ENCODE measurements at regions not wholly inside any gene's neighbourhood (a gene's known extent, or its start where the extent isn't known, plus 50 kb on each side); places are given as distances from the start of the nearest gene placed in this dataset.

DNA sequence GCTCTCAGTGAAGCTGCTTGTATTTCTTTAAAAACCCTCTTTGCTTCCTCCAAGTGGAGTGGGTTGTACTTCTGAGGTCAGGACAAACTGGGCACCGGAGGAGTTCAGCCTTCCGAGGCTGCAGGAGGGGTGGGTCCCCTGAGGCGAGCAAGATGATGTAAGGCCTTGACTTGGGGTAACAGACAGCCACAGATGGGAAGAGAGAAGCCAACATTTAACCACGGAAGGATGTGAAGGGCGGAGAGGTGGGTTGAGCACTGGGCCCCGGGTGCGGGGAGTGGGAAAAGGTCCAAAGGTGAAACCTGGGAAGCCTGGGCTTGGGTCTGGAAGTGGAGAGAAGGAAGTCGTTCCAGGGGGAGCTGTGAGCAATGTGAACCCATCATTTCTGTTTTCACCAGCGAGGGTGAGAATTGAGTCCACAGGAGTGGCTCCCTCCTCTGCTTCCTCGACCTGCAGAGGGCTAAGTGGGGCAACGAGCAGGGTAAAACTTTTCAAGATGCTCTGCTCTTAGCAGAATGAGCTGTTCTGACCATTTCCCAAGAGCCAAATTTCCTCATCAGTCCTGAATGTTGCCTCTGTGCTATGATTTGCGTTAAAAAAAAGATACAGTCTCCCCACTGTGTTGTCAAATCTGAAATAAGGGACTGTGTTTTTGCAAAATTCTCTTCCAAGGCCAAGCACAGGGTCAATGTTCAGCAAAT is 137.7 kb upstream of the CRHR1 start:
- no peaks in the 10 kb centered on the region for H3K9me3 Mint-ChIP-seq
- DNase-seq: no peak
- Histone ChIP-seq H3K9me3 (ENCODE audit: control insufficient read depth, low read length) (no peaks in the 10 kb centered on the region), H3K4me1 (ENCODE audit: control insufficient read depth, insufficient read depth, low read length) (no peaks in the 10 kb centered on the region), H3K36me3 (ENCODE audit: control insufficient read depth, insufficient read depth, low read length) (no peaks in the 10 kb centered on the region), H3K27ac (ENCODE audit: low read depth, low read length) (no peak overlapping the region), H3K9ac (ENCODE audit: extremely low read depth, low read length, poor library complexity, severe bottlenecking) (no peak overlapping the region), H3K4me3 (ENCODE audit: low read length) (no peak overlapping the region), H3K27me3 (ENCODE audit: control insufficient read depth, insufficient read depth, low read length, poor library complexity, severe bottlenecking) (no peaks in the 10 kb centered on the region)
- H3K4me3 Mint-ChIP-seq: no peak overlapping the region
- H3K36me3 Mint-ChIP-seq (ENCODE audit: low read depth): no peaks in the 10 kb centered on the region
- WGBS, 2 experiments (ENCODE audit: insufficient coverage in 1 of 2, insufficient read length in 1 of 2): 74 to 79% methylated on average over 5 to 12 of the region's 12 CpGs
- TF ChIP-seq, protein P1, sequence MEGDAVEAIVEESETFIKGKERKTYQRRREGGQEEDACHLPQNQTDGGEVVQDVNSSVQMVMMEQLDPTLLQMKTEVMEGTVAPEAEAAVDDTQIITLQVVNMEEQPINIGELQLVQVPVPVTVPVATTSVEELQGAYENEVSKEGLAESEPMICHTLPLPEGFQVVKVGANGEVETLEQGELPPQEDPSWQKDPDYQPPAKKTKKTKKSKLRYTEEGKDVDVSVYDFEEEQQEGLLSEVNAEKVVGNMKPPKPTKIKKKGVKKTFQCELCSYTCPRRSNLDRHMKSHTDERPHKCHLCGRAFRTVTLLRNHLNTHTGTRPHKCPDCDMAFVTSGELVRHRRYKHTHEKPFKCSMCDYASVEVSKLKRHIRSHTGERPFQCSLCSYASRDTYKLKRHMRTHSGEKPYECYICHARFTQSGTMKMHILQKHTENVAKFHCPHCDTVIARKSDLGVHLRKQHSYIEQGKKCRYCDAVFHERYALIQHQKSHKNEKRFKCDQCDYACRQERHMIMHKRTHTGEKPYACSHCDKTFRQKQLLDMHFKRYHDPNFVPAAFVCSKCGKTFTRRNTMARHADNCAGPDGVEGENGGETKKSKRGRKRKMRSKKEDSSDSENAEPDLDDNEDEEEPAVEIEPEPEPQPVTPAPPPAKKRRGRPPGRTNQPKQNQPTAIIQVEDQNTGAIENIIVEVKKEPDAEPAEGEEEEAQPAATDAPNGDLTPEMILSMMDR (conservative IDR thresholded peaks at IDR 0.05): peak; percentile 29
- H3K4me1 Mint-ChIP-seq: no peaks in the 10 kb centered on the region
- H3K27ac Mint-ChIP-seq: no peak overlapping the region
- no peaks in the 10 kb centered on the region for H3K27me3 Mint-ChIP-seq (ENCODE audit: insufficient read depth)

DNA sequence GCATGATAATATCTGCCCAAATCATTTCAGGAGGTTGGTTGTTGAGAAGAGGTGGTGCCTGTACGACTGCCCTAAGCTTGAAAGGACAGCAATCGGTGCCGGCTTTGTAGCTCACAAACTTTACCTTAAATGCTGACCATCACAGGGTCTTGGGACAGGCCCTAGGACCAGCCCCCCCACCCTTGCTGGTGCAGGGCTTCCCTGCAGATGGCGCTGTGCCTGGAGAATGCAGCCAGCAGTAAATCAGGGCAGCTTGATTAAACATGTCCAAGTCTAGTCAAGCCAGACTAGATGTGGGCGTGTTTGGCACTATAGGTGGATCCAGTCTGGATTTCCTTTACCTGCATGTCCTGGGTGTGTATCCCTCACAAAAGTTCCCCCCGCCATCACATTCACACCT is 135.5 kb upstream of the CRHR1 start:
- Mint-ChIP-seq H3K27ac (no peak overlapping the region), H3K4me3 (no peak overlapping the region), H3K4me1 (no peaks in the 10 kb centered on the region), H3K9me3 (no peaks in the 10 kb centered on the region), H3K27me3 (ENCODE audit: insufficient read depth) (no peaks in the 10 kb centered on the region), H3K36me3 (ENCODE audit: low read depth) (no peaks in the 10 kb centered on the region)
- TF ChIP-seq, protein P1 (conservative IDR thresholded peaks at IDR 0.05): peak; percentile 78
- Histone ChIP-seq H3K36me3 (ENCODE audit: control insufficient read depth, insufficient read depth, low read length) (no peaks in the 10 kb centered on the region), H3K4me1 (ENCODE audit: control insufficient read depth, insufficient read depth, low read length) (no peaks in the 10 kb centered on the region), H3K4me3 (ENCODE audit: low read length) (no peak overlapping the region), H3K27ac (ENCODE audit: low read depth, low read length) (no peak overlapping the region), H3K27me3 (ENCODE audit: control insufficient read depth, insufficient read depth, low read length, poor library complexity, severe bottlenecking) (no peaks in the 10 kb centered on the region), H3K9ac (ENCODE audit: extremely low read depth, low read length, poor library complexity, severe bottlenecking) (no peak overlapping the region), H3K9me3 (ENCODE audit: control insufficient read depth, low read length) (no peaks in the 10 kb centered on the region)
- 85 to 88% methylated on average over 4 to 6 of the region's 6 CpGs for WGBS, 2 experiments (ENCODE audit: insufficient coverage in 1 of 2, insufficient read length in 1 of 2)
- peak; percentile 92 for DNase-seq

DNA sequence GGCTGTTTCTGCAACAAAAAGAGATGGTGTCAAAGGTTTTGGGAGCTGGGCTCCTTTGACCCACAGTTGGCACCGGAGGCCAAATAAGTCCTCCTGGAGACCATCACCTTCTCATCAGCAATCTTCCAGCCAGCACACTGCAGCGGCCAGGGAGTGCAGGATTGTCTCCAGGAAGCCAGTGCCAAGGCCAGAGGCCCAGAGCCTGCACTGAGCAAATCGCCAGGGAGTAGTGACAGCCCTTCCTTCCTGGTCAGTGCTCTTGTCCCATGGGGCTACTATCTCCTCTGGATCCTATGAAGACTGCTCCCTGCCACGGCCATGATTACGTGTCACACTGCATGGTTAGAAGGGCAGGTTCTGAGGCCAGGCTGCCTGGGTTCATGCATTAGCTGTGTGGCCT is 134.3 kb upstream of the CRHR1 start:
- H3K9me3 Mint-ChIP-seq: no peaks in the 10 kb centered on the region
- Histone ChIP-seq H3K36me3 (ENCODE audit: control insufficient read depth, insufficient read depth, low read length) (no peaks in the 10 kb centered on the region), H3K9me3 (ENCODE audit: control insufficient read depth, low read length) (no peaks in the 10 kb centered on the region), H3K4me1 (ENCODE audit: control insufficient read depth, insufficient read depth, low read length) (no peaks in the 10 kb centered on the region), H3K4me3 (ENCODE audit: low read length) (no peak overlapping the region), H3K9ac (ENCODE audit: extremely low read depth, low read length, poor library complexity, severe bottlenecking) (no peak overlapping the region), H3K27ac (ENCODE audit: low read depth, low read length) (no peak overlapping the region), H3K27me3 (ENCODE audit: control insufficient read depth, insufficient read depth, low read length, poor library complexity, severe bottlenecking) (no peaks in the 10 kb centered on the region)
- no peak for DNase-seq
- H3K4me1 Mint-ChIP-seq: no peaks in the 10 kb centered on the region
- TF ChIP-seq, protein P1 (conservative IDR thresholded peaks at IDR 0.05): no peak
- no peaks in the 10 kb centered on the region for H3K36me3 Mint-ChIP-seq (ENCODE audit: low read depth)
- no peak overlapping the region for H3K27ac Mint-ChIP-seq
- H3K27me3 Mint-ChIP-seq (ENCODE audit: insufficient read depth): no peaks in the 10 kb centered on the region
- 91 to 94% methylated on average over 2 to 5 of the region's 5 CpGs for WGBS, 2 experiments (ENCODE audit: insufficient coverage in 1 of 2, insufficient read length in 1 of 2)
- no peak overlapping the region for H3K4me3 Mint-ChIP-seq
